Fibroblast of lung (primary cell): ENCODE measurements at regions not wholly inside any gene's neighbourhood (a gene's known extent, or its start where the extent isn't known, plus 50 kb on each side); places are given as distances from the start of the nearest gene placed in this dataset.

Source experiments
- DNase-seq, 2 donors: peaks; one replicate each; pipeline versions ENCODE4 v3.0.0 to v3.0.0-alpha.2; 2010; ENCODE audit warnings: low read depth in 2 of 2
- H2AFZ ChIP-seq: 2 replicates; pipeline ENCODE4 v1.5.1; 2012; ENCODE audit warnings: low read length, control low read depth, inconsistent platforms
- H3K27ac ChIP-seq: 2 replicates; pipeline ENCODE4 v1.5.1; 2011; ENCODE audit warnings: low read length, control low read depth; ENCODE audit not compliant: insufficient read depth
- H3K27me3 ChIP-seq: 2 replicates; pipeline ENCODE4 v1.5.1; 2011; ENCODE audit warnings: mild to moderate bottlenecking, low read length; ENCODE audit not compliant: control insufficient read depth, insufficient read depth
- H3K36me3 ChIP-seq: 2 replicates; pipeline ENCODE4 v1.5.1; 2011; ENCODE audit warnings: low read length; ENCODE audit not compliant: control insufficient read depth, insufficient read depth
- H3K4me1 ChIP-seq: 2 replicates; pipeline ENCODE4 v1.5.1; 2011; ENCODE audit warnings: low read length; ENCODE audit not compliant: control insufficient read depth, insufficient read depth; ENCODE audit errors: extremely low read depth
- H3K4me2 ChIP-seq: 2 replicates; pipeline ENCODE4 v1.5.1; 2011; ENCODE audit warnings: low read length, control low read depth; ENCODE audit not compliant: insufficient read depth; ENCODE audit errors: extremely low read depth
- H3K4me3 ChIP-seq, 4 experiments: fragments of 200-600 bp in 1 of 4; sonication (generic) in 1 of 4; replicated peaks in 1 of 4; 2 replicates each; pipeline ENCODE4 v1.5.1; 2011 to 2016; ENCODE audit warnings: low read length in 4 of 4, low read depth in 3 of 4, mild to moderate bottlenecking in 3 of 4, control low read depth in 2 of 4, inconsistent platforms in 1 of 4, mixed read lengths in 1 of 4; ENCODE audit not compliant: insufficient read depth in 1 of 4; ENCODE audit errors: control extremely low read depth in 1 of 4
- H3K79me2 ChIP-seq: 2 replicates; pipeline ENCODE4 v1.5.1; 2012; ENCODE audit warnings: mild to moderate bottlenecking, low read length, inconsistent platforms; ENCODE audit not compliant: control insufficient read depth, insufficient read depth
- H3K9ac ChIP-seq: 2 replicates; pipeline ENCODE4 v1.5.1; 2011; ENCODE audit warnings: mild to moderate bottlenecking, low read length, control low read depth; ENCODE audit not compliant: insufficient read depth
- H3K9me3 ChIP-seq: 2 replicates; pipeline ENCODE4 v1.5.1; 2012; ENCODE audit warnings: low read depth, low read length; ENCODE audit not compliant: control insufficient read depth, insufficient read depth
- H4K20me1 ChIP-seq: 2 replicates; pipeline ENCODE4 v1.5.1; 2011; ENCODE audit warnings: low read length; ENCODE audit not compliant: control insufficient read depth, insufficient read depth; ENCODE audit errors: extremely low read depth
- CTCF ChIP-seq, 2 donors: IDR thresholded peaks in 1 of 2; conservative IDR thresholded peaks in 1 of 2; 1 replicate in 1 of 2; 2 replicates in 1 of 2; pipeline ENCODE4 v1.5.1; 2011 to 2012; ENCODE audit warnings: low read length in 2 of 2, control low read depth in 1 of 2, inconsistent platforms in 1 of 2, low read depth in 1 of 2, mild to moderate bottlenecking in 1 of 2
- EZH2 ChIP-seq: IDR thresholded peaks from 2 replicates; pipeline ENCODE4 v1.5.1; 2012; ENCODE audit warnings: low read length, control low read depth, mild to moderate bottlenecking; ENCODE audit errors: missing control alignments

DNA sequence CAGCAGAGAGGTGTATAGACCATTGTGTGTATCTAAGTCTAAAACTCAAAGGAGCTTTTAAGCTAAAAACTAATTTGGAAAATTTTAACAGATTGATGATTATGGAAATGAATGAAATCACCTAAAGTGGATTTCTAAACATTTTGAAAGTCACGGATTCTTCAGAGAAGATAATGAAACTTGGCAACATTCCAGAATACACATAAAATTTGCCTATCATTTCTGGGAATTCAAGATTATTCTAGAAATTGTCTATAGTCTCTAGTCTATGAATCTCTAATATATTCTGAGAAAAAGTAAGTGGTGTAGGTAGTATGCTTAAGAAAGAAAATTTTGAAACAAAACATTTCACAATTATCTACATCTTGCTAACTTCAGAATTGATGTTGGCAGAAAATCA is 1117.9 kb upstream of the CNTN5 start:
- Histone ChIP-seq H3K4me1 (no peaks in the 10 kb centered on the region), H3K27ac (no peak overlapping the region), H3K79me2 (no peaks in the 10 kb centered on the region), H3K4me3 (no peak overlapping the region), H3K9me3 (no peaks in the 10 kb centered on the region), H3K4me2 (no peak overlapping the region), H3K27me3 (no peaks in the 10 kb centered on the region), H3K9ac (no peak overlapping the region), H2AFZ (no peak overlapping the region), H3K36me3 (no peaks in the 10 kb centered on the region), H4K20me1 (no peaks in the 10 kb centered on the region)
- TF ChIP-seq EZH2 (no peak), CTCF (conservative IDR thresholded peaks at IDR 0.05 in 1 of 2, IDR thresholded peaks at IDR 0.05 in 1 of 2; ENCODE audit: low read depth in 1 of 2, low read length in 2 of 2) (no peak)
- no peak for DNase-seq

DNA sequence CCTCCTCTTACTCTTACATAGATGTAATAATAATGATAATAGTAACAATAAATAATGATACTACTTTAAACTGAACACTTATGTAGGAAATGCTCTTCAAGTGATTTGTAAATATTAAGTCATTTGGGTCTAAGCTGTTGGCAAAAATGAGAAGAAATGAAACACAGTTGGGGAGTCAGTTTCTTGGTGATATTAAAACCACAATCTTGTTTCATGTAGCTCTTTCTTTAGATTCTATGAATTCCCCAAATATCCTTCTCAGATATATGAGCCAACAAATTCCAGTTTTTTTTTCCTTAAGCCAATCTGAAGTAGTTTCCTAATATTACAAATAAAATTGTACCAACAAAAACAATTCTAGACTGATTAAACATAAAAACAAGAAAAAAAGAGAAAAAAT is 1115.6 kb upstream of the CNTN5 start:
- Histone ChIP-seq H3K9ac (no peak overlapping the region), H3K4me2 (no peak overlapping the region), H4K20me1 (no peaks in the 10 kb centered on the region), H3K4me1 (no peaks in the 10 kb centered on the region), H3K27me3 (no peaks in the 10 kb centered on the region), H3K79me2 (no peaks in the 10 kb centered on the region), H3K4me3 (no peak overlapping the region), H3K27ac (no peak overlapping the region), H3K36me3 (no peaks in the 10 kb centered on the region), H3K9me3 (no peaks in the 10 kb centered on the region), H2AFZ (no peak overlapping the region)
- TF ChIP-seq CTCF (conservative IDR thresholded peaks at IDR 0.05 in 1 of 2, IDR thresholded peaks at IDR 0.05 in 1 of 2; ENCODE audit: low read depth in 1 of 2, low read length in 2 of 2) (no peak), EZH2 (no peak)
- DNase-seq: peak in 1 of 2 donors; percentile 23

GRCh38 chr11:97905671-97906070 is 1115.1 kb upstream of the CNTN5 start:
- no peaks in the 10 kb centered on the region for H3K4me1 ChIP-seq
- H3K4me2 ChIP-seq: no peak overlapping the region
- H4K20me1 ChIP-seq: no peaks in the 10 kb centered on the region
- no peaks in the 10 kb centered on the region for H3K36me3 ChIP-seq
- H3K9ac ChIP-seq: no peak overlapping the region
- no peaks in the 10 kb centered on the region for H3K27me3 ChIP-seq
- DNase-seq: no peak
- no peaks in the 10 kb centered on the region for H3K9me3 ChIP-seq
- H3K79me2 ChIP-seq: no peaks in the 10 kb centered on the region
- H3K27ac ChIP-seq: no peak overlapping the region
- no peak overlapping the region for H3K4me3 ChIP-seq
- no peak for TF ChIP-seq CTCF (conservative IDR thresholded peaks at IDR 0.05 in 1 of 2, IDR thresholded peaks at IDR 0.05 in 1 of 2; ENCODE audit: low read depth in 1 of 2, low read length in 2 of 2)
- no peak for TF ChIP-seq EZH2
- no peak overlapping the region for H2AFZ ChIP-seq
